GM19025 (cell line): ENCODE measurements at regions not wholly inside any gene's neighbourhood (a gene's known extent, or its start where the extent isn't known, plus 50 kb on each side); places are given as distances from the start of the nearest gene placed in this dataset.

ENCODE experiments used
- ATAC-seq: cut with Tn5 transposase; IDR thresholded peaks from one replicate; pipeline ENCODE4 v1.9.1; 2021; ENCODE audit warnings: mild to moderate bottlenecking, low read depth, moderate library complexity; ENCODE audit not compliant: unreplicated experiment

DNA sequence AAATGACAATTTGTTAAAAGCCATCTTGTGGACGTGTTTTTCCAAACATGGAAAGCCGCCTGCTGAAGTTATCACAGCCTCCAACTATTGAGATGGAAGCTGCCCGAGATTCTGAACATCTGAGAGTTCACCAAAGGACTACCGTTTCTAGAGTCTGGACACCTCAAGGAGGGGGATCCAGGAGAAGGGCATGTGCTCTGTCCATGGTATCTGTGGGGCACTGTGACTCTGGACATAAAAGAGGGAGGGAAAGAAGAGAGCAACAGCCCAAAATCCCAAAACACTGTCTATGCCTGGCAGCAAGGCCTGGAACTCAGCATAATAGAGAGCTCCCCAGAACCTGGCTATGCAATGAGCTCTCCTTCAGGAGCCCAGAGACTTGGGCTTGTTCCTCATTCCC, 319.9 kb downstream of the EN1 start:
- ATAC-seq, result no peak

DNA sequence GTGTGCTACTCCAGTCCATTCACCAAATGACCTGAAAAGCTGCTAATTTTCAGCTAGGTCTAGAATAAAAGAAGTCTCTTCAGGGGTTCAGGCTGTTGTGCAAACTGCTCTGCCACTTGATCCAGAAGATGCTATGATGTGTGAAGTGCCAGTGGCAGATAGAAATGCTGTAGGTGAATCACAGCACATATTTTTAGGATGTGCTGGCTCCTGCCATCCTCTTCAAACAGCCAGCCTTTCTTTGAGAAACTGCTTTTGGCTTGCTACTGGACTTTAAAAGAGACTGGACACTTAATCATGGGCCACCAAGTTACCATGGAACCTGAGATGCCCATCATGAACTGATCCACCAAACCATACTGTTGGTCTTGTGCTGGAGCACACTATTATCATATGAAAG, 322.1 kb downstream of the EN1 start:
- no peak for ATAC-seq

GRCh38 chr2:118524911-118525310, 322.5 kb downstream of the EN1 start:
- no peak for ATAC-seq

GRCh38 chr2:118523761-118524160, 323.7 kb downstream of the EN1 start:
- ATAC-seq, result no peak

- no peak for ATAC-seq
Measured at GRCh38 chr2:118521960-118522359, 325.5 kb downstream of the EN1 start.

- no peak for ATAC-seq
Measured at GRCh38 chr2:118521272-118521671, 326.2 kb downstream of the EN1 start.

- no peak for ATAC-seq
Measured at GRCh38 chr2:118520246-118520645, 327.2 kb downstream of the EN1 start.

DNA sequence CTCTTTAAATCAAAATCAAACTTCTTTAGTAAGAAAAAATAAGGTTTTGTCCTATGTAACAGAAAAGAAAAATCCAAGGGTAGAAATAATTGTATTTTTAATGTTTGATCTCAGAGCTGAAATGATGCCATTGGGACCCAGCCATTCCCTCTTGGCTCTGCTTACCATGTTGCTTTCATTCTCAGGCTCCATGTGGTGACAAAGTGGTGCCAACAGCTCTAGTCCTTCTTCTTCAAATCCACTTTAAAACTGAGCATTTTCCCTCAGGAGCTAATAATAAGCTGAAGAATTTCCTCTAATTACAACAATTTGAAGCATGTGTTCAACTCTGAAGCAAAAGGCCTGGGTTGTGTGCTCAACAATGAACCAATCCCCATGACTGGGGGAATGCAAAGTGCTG, 327.9 kb downstream of the EN1 start:
- ATAC-seq, result no peak

GRCh38 chr2:118510807-118511206, 336.6 kb downstream of the EN1 start:
- no peak for ATAC-seq

DNA sequence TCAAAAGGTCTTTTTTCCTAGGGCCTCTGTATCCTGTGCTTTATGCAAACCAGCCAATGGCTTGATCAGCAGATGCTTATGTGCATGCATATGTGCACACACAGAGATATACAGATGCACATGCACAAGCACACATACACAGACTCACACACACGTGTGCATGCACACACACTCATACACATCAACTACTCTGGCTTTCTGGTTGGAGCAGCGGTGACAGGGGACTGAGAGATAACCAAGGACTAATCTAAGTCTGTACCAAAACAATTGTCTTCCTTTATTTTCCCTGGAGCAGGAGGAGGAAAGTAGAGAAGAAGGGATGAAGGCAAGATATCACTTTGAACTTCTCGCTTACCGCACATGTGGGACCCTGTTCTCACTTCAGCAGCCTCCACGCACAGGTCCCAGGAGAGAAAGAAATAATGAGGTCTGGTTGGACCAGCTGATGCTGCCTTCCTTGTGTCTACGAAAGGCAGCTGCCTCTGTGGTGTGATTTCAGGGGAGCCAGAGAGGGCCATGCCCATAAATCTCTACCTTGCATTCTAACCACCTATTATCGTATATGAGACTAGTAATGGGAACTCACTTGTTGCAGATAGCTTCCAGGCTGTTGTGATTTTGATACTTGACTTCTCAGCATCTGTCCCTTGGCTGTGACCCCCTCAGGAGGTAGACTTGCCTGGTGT, 338.0 kb downstream of the EN1 start:
- ATAC-seq, result no peak

DNA sequence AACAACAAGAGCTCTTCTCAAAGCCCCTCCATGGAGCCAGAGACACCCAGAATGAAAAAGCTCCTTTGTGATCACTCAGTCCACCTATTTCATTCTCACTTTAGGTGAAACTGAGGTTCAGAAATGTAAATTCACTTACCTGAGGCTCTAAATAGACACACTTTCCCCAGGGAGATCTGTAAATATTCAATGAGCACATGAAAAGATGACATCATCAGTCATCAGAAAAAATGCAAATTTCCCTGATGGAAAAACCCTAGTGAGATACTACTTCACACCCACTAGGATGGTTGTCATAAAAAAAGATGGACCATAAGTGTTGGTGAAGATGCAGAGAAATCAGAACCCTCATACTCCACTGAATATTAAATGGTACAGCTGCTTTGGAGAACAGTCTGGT, 339.2 kb downstream of the EN1 start:
- no peak for ATAC-seq

- ATAC-seq, result no peak
Measured at GRCh38 chr2:118505436-118505835, 342.0 kb downstream of the EN1 start.

- ATAC-seq, result no peak
Measured at GRCh38 chr2:118502106-118502505, 345.3 kb downstream of the EN1 start.

DNA sequence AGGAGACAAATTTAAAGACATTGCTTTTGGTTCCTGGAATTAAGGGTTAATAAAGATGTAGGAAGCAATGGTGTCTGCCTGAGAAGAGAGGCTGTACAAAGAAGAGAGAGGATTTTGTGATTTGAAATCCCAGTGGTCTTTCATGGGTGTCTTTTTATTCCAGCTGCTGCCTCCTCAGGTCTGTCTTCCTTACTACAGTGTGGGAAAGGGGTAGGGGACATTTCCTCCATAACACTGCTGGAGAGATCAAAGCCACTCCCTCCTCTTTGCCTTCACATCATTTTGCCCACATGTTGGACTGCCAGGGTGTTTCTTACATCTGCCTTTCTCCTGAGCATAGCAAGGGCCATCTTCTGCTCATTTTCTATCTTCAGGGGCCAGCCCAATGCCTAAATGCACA, 348.5 kb downstream of the EN1 start:
- no peak for ATAC-seq

DNA sequence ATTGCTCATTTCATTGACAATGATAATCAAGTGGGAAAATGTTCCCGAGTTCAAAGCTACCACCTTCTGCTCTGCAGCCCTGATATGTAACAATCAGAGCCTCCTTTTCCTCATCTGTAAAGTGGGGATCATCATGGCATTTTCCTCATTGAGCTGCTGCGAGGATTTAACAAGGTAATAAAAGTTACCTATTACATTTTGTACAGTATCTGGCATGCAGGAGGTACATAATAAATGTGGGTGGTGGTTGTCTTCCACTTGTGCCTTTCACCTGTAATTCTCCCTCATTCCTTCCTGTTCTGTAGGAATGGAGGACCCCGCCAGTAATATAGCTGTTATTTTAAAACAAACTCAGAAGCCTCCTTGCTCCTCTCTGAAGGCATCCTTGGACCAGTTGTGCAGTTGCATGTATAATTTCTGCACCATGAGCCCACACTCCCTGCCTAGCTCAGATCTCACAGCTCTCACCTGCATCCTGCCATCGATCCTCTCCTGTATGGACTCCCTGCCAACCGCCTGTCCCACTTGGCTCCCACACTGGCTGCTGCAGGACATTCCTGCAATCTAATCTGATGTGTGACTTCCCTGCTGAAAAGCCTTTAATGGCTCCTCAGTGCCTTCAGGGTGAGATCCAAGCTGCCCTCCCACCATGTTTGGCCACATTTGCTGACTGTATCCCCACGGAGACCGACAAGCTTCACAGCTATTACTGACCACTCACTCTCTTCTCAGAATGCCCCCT, 350.4 kb downstream of the EN1 start:
- no peak for ATAC-seq

GRCh38 chr2:118496467-118496866, 351.0 kb downstream of the EN1 start:
- ATAC-seq, result no peak

DNA sequence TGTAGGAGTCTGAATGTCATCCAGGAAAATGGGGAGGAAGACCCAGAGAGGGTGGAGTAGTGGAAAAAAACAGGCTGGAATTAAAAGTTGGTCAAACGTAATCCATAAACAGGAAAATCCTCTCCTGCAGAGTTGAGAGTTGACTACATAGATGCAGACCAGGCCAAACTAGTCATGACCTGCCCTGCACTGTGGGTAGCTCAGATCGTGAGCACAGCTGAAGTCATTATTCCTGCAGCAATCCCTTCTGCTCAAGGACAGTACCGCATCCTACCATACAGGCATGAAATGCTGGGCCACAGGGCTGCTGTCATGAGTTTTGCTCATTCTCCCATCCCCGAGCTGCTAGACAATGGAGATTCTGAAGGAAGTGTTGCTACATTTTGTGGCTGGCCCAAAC, 352.2 kb downstream of the EN1 start:
- no peak for ATAC-seq

GRCh38 chr2:118493213-118493612, 354.2 kb downstream of the EN1 start:
- no peak for ATAC-seq

DNA sequence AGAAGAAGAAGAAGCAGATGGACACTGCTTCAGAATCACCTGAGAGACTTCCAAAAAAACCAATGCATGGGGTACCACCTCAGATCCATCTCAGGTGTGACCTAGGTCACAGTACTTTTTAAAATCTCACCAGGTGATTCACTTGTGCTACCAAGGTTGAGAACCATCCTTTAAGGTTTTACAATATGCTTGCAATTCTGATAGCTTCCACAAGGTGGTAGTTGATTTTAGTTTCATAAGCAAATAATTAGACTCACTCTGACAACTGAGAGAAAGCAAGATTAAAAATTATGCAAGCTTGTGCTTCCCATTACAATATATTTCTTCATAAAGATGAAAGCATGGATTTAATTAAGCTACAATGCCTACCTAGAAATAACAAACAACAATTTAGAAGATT, 355.1 kb downstream of the EN1 start:
- ATAC-seq, result no peak

DNA sequence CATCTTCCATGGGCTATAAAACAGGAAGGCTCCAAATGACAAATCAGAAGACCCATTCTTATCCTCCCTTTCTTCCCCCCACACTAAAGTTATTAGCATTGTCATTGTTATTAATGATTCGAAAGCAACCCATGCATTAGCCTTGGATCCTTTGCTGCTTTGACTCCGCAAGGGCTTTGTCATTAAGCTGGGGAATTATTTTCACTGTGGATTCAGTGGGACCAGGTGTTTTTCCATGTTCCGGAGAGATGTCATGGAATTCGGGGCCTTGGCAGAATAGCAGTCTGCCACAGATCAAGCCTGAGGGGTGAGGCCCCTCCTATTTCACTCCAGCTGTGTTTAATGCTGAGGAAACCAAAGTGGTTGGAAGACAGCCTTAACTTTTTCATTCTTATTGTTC, 357.1 kb downstream of the EN1 start:
- no peak for ATAC-seq

DNA sequence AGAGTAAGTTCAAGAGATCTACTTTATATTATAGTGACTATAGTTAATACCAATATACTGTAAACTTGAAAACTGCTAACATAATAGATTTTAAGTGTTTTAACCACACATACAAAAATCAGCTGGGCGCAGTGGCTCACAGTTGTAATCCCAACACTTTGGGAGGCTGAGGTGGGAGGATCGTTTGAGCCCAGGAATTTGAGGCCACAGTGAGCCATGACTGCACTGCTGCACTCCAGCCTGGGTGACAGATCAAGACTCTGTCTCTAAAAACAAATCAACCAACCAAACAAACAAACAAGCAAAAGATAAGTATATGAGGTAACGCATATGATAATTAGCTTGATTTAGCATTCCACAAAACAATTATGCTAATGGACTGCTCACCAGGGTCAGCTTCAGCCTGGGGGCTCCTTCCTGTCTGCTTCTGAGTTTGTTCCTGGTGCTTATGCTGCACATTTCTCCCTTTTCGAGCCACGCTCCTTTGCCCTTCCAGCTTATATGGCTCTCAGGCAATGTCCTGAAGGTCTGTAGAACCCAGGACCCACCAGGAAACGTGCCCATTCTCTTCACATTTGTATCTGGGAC, 357.6 kb downstream of the EN1 start:
- no peak for ATAC-seq

DNA sequence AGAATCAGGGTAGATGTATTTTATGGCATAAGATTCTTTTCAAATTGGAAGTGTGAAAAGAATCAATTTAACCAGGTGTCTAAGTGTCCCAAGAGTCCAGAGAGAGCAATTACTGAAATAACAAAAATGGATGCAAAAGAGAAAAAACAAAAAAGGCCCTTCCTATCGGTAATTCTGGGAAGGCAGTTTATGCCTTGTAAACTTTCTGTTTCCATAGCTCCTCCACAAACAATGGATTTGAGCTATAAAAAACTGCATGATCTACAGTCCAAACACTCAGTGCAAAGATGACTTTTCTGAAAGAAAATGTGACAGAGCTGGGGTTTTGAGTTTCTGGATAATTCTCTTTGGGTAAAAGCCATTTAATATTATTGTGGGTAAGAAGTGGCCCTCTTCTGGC, 366.1 kb downstream of the EN1 start:
- no peak for ATAC-seq
